HL-60 (cell line): ENCODE measurements at regions not wholly inside any gene's neighbourhood (a gene's known extent, or its start where the extent isn't known, plus 50 kb on each side); places are given as distances from the start of the nearest gene placed in this dataset.

Experiments
- CTCF ChIP-seq: IDR thresholded peaks from one replicate; pipeline ENCODE4 v1.5.1; 2011; ENCODE audit warnings: low read length, control low read depth, inconsistent platforms; ENCODE audit not compliant: insufficient read depth
- POLR2AphosphoS5 ChIP-seq: IDR thresholded peaks from 2 replicates; pipeline ENCODE4 v1.6.1; 2012; ENCODE audit warnings: low read depth
- REST ChIP-seq: IDR thresholded peaks from 2 replicates; pipeline ENCODE4 v1.6.1; 2012; ENCODE audit warnings: low read depth; ENCODE audit not compliant: insufficient replicate concordance
- SPI1 ChIP-seq: IDR thresholded peaks from 2 replicates; pipeline ENCODE4 v1.6.1; 2012; ENCODE audit warnings: low read depth, mild to moderate bottlenecking, borderline replicate concordance

GRCh38 chr10:45558425-45558824 is 114.1 kb downstream of the ZFAND4 start:
- TF ChIP-seq SPI1 (no peak), CTCF (no peak), POLR2AphosphoS5 (no peak), REST (no peak)
